ENCODE measurements at regions not wholly inside any gene's neighbourhood (a gene's known extent, or its start where the extent isn't known, plus 50 kb on each side); places are given as distances from the start of the nearest gene placed in this dataset.

GRCh38 chr1:112040891-112041740 is 51.6 kb upstream of the KCND3 start:
- no peak for DNase-seq (ENCODE audit: low spot score)

GRCh38 chr1:112043901-112044300 is 54.4 kb upstream of the KCND3 start:
- no peak for DNase-seq (ENCODE audit: low spot score)

GRCh38 chr1:112044745-112045144 is 55.3 kb upstream of the KCND3 start:
- no peak for DNase-seq (ENCODE audit: low spot score)

- DNase-seq (ENCODE audit: low spot score) = no peak
Measured at GRCh38 chr1:112046630-112047029, 57.2 kb upstream of the KCND3 start.

GRCh38 chr1:112048421-112048820 is 59.0 kb upstream of the KCND3 start:
- DNase-seq (ENCODE audit: low spot score) = no peak

GRCh38 chr1:112054510-112054909 is 65.0 kb upstream of the KCND3 start:
- no peak for DNase-seq (ENCODE audit: low spot score)

GRCh38 chr1:112056354-112056753 is 66.9 kb upstream of the KCND3 start:
- DNase-seq (ENCODE audit: low spot score) = no peak

- DNase-seq (ENCODE audit: low spot score) = no peak
Measured at GRCh38 chr1:112057736-112058135, 68.3 kb upstream of the KCND3 start.

GRCh38 chr1:112058815-112059450 is 69.5 kb upstream of the KCND3 start:
- DNase-seq (ENCODE audit: low spot score) = no peak

GRCh38 chr1:112059679-112060078 is 70.2 kb upstream of the KCND3 start:
- DNase-seq (ENCODE audit: low spot score) = no peak

- DNase-seq (ENCODE audit: low spot score) = no peak
Measured at GRCh38 chr1:112060261-112060660, 70.8 kb upstream of the KCND3 start.

GRCh38 chr1:112061056-112061455 is 71.6 kb upstream of the KCND3 start:
- no peak for DNase-seq (ENCODE audit: low spot score)

GRCh38 chr1:112061901-112062320 is 72.4 kb upstream of the KCND3 start:
- no peak for DNase-seq (ENCODE audit: low spot score)

GRCh38 chr1:112063781-112064728 is 74.6 kb upstream of the KCND3 start:
- DNase-seq (ENCODE audit: low spot score) = no peak

- DNase-seq (ENCODE audit: low spot score) = no peak
Measured at GRCh38 chr1:112067989-112068388, 78.5 kb upstream of the KCND3 start.

- no peak for DNase-seq (ENCODE audit: low spot score)
Measured at GRCh38 chr1:112070677-112071076, 81.2 kb upstream of the KCND3 start.

GRCh38 chr1:112074711-112075110 is 85.2 kb upstream of the KCND3 start:
- DNase-seq (ENCODE audit: low spot score) = no peak

GRCh38 chr1:112075566-112075965 is 86.1 kb upstream of the KCND3 start:
- no peak for DNase-seq (ENCODE audit: low spot score)

GRCh38 chr1:112079446-112079845 is 90.0 kb upstream of the KCND3 start:
- no peak for DNase-seq (ENCODE audit: low spot score)

- no peak for DNase-seq (ENCODE audit: low spot score)
Measured at GRCh38 chr1:112083487-112083886, 94.0 kb upstream of the KCND3 start.

GRCh38 chr1:112092656-112093371 is 103.3 kb upstream of the KCND3 start:
- no peak for DNase-seq (ENCODE audit: low spot score)

- DNase-seq (ENCODE audit: low spot score) = no peak
Measured at GRCh38 chr1:112093372-112093694, 103.9 kb upstream of the KCND3 start.

Measured in ecto neural progenitor cell (in vitro differentiated cells).